ENCODE measurements at regions not wholly inside any gene's neighbourhood (a gene's known extent, or its start where the extent isn't known, plus 50 kb on each side); places are given as distances from the start of the nearest gene placed in this dataset.
"Not testable (repeated sequence)": the region's sequence is repeated elsewhere in the genome, so short reads cannot be mapped to it uniquely, and the experiment has no call there.

DNA sequence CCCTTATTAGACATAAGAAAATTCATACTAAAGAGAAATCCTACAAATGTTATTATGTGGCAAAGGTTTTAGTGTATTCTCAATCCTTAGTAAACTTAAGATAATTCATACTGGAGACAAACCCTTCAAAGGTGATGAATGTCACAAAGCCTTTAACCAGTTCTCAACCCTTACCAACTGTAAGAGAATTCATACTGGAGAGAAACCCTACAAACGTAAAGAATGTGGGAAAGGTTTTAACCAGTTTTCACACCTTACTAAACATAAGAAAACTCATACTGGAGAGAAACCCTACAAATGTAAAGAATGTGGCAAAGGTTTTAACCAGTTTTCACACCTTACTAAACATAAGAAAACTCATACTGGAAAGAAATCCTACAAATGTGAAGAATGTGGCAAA, 93.2 kb downstream of the ZNF680 start:
- H3K36me3 ChIP-seq (ENCODE audit: control insufficient read depth in 2 of 2, insufficient read depth in 2 of 2, low read length in 2 of 2): no peaks in the 10 kb centered on the region
- no peak overlapping the region for H3K27ac ChIP-seq (ENCODE audit: low read length)
- H3K9me3 ChIP-seq (ENCODE audit: control insufficient read depth in 2 of 2, low read length in 2 of 2): no peaks in the 10 kb centered on the region
- H3K4me3 ChIP-seq (ENCODE audit: low read length in 2 of 2): no peak overlapping the region
- H3K27me3 ChIP-seq (ENCODE audit: control insufficient read depth in 1 of 2, insufficient read depth in 2 of 2, low read length in 2 of 2): no peaks in the 10 kb centered on the region
- no peak overlapping the region for H3K9ac ChIP-seq (ENCODE audit: low read length in 2 of 2)
- H3K4me1 ChIP-seq (ENCODE audit: control insufficient read depth, insufficient read depth, low read length): no peaks in the 10 kb centered on the region

GRCh38 chr7:64465551-64465950, 97.3 kb downstream of the ZNF680 start:
- Histone ChIP-seq H3K27ac (ENCODE audit: low read length) (no peak overlapping the region), H3K27me3 (ENCODE audit: control insufficient read depth in 1 of 2, insufficient read depth in 2 of 2, low read length in 2 of 2) (no peaks in the 10 kb centered on the region), H3K4me3 (ENCODE audit: low read length in 2 of 2) (no peak overlapping the region), H3K9ac (ENCODE audit: low read length in 2 of 2) (no peak overlapping the region), H3K4me1 (ENCODE audit: control insufficient read depth, insufficient read depth, low read length) (no peaks in the 10 kb centered on the region), H3K36me3 (ENCODE audit: control insufficient read depth in 2 of 2, insufficient read depth in 2 of 2, low read length in 2 of 2) (no peaks in the 10 kb centered on the region), H3K9me3 (ENCODE audit: control insufficient read depth in 2 of 2, low read length in 2 of 2) (no peaks in the 10 kb centered on the region)

DNA sequence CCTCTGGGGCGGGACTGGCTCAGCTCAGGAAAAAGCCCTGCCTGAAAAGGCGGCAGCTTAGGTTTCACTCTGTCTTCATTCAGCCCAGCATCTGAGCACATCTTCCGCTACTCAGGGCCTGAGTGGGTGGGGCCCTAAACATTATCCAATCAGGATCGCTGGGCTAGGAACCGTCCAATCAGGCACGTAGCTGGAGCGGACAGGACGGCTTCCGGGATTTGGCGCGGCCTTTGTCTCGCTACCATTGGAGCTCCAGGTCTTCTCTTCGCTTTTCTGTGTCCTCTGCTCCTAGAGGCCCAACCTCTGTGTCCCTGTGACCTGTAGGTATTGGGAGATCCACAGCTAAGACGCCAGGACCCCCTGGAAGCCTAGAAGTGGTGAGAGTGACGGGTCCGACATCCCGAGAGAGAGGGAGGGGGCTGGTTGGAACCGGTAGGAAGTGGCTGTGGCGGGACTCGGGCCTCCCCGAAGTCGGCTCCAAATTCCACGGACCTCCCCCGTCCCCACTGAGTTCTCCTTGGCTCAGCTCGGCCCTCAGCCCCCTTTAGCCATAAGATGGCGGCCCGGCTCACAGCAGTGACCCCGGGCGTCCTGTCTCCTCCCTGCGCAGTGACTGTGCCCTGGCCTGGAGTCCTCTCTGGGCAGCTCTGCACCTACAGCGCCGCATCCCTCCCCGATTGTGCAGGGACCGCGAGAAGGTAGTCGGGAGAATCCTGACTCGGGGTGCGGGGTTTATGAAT, 99.1 kb downstream of the ZNF680 start:
- Histone ChIP-seq H3K9me3 (ENCODE audit: control insufficient read depth in 2 of 2, low read length in 2 of 2) (no peaks in the 10 kb centered on the region), H3K9ac (ENCODE audit: low read length in 2 of 2) (peak overlapping the region; percentile 36 to 77), H3K4me3 (ENCODE audit: low read length in 2 of 2) (peak overlapping the region; percentile 68 to 82)

DNA sequence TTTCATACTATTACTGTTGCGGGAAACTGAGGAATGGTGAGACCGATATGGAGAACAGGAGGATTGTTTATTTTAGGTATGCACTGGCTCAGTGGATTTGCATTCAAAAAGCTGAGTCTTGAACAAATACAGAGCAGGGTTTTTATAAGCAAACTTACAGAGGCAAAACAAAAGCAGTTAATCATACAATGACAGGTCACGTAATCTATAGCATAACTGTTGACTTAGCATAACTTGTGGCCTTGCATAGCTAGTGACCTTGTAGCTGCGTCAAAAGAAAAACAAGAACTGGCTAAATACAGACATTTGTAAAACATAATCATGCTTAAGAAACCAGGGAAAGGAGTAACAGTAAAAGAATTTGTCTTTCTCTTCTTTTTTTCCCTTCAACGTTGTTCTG, 103.0 kb downstream of the ZNF680 start:
- not testable (repeated sequence) for H3K27ac ChIP-seq (ENCODE audit: low read length); H3K4me1 ChIP-seq (ENCODE audit: control insufficient read depth, insufficient read depth, low read length); H3K9me3 ChIP-seq (ENCODE audit: control insufficient read depth in 2 of 2, low read length in 2 of 2); H3K36me3 ChIP-seq (ENCODE audit: control insufficient read depth in 2 of 2, insufficient read depth in 2 of 2, low read length in 2 of 2); H3K9ac ChIP-seq (ENCODE audit: low read length in 2 of 2); H3K4me3 ChIP-seq (ENCODE audit: low read length in 2 of 2); H3K27me3 ChIP-seq (ENCODE audit: control insufficient read depth in 1 of 2, insufficient read depth in 2 of 2, low read length in 2 of 2)

More for the DNA sequence above, 99.1 kb downstream of the ZNF680 start:
- Histone ChIP-seq H3K4me1 (ENCODE audit: control insufficient read depth, insufficient read depth, low read length) (no peaks in the 10 kb centered on the region), H3K36me3 (ENCODE audit: control insufficient read depth in 2 of 2, insufficient read depth in 2 of 2, low read length in 2 of 2) (no peaks in the 10 kb centered on the region), H3K27me3 (ENCODE audit: control insufficient read depth in 1 of 2, insufficient read depth in 2 of 2, low read length in 2 of 2) (no peaks in the 10 kb centered on the region), H3K27ac (ENCODE audit: low read length) (no peak overlapping the region)

- H3K4me3 ChIP-seq (ENCODE audit: low read length in 2 of 2): no peak overlapping the region
- H3K36me3 ChIP-seq (ENCODE audit: control insufficient read depth in 2 of 2, insufficient read depth in 2 of 2, low read length in 2 of 2): no peaks in the 10 kb centered on the region
- no peak overlapping the region for H3K27ac ChIP-seq (ENCODE audit: low read length)
- no peaks in the 10 kb centered on the region for H3K9me3 ChIP-seq (ENCODE audit: control insufficient read depth in 2 of 2, low read length in 2 of 2)
- no peaks in the 10 kb centered on the region for H3K4me1 ChIP-seq (ENCODE audit: control insufficient read depth, insufficient read depth, low read length)
- H3K27me3 ChIP-seq (ENCODE audit: control insufficient read depth in 1 of 2, insufficient read depth in 2 of 2, low read length in 2 of 2): no peaks in the 10 kb centered on the region
- H3K9ac ChIP-seq (ENCODE audit: low read length in 2 of 2): no peak overlapping the region
Observed at GRCh38 chr7:64433590-64433989, 119.8 kb downstream of the ZNF736 start.

DNA sequence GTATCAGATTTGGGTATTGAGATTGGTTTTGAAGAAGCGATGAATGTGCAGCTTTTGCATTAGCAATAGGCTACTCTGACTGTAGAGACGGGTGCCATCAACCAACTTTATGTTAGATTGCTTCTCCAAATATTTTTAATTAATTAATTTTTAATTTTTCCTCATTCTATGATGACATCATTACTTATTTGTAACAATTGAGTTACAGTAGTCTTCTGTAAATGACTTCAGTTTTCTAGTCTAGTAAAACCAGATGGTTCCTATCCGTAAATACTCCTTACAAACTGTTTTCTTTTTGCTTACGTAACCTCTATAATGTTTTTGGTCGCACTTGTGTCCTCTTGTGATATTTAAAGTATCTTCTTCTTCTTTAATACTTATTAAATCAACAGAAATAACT, 118.1 kb downstream of the ZNF736 start:
- Histone ChIP-seq H3K27me3 (ENCODE audit: control insufficient read depth in 1 of 2, insufficient read depth in 2 of 2, low read length in 2 of 2) (no peaks in the 10 kb centered on the region), H3K27ac (ENCODE audit: low read length) (no peak overlapping the region), H3K9ac (ENCODE audit: low read length in 2 of 2) (no peak overlapping the region), H3K9me3 (ENCODE audit: control insufficient read depth in 2 of 2, low read length in 2 of 2) (no peaks in the 10 kb centered on the region), H3K4me1 (ENCODE audit: control insufficient read depth, insufficient read depth, low read length) (no peaks in the 10 kb centered on the region), H3K4me3 (ENCODE audit: low read length in 2 of 2) (no peak overlapping the region), H3K36me3 (ENCODE audit: control insufficient read depth in 2 of 2, insufficient read depth in 2 of 2, low read length in 2 of 2) (no peaks in the 10 kb centered on the region)

DNA sequence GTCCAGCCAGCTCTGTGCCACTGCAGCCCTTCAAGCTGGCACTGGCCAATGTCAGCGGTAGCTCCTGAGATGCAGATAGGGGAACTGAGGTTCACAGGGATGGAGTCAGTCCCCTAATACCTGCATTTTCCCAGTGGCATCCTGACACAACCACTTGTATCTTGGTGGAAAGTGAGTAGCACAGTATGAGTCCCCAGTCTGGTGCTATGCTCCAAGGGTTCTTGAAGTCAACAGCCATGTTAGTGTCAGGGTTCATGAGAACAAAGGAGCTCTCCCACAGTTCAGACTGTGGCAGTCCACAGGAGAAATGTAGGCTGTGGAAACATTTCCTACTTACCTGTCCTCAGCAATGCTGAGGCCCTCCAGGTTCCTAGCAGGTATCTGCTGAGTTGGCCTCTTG, 115.5 kb downstream of the ZNF736 start:
- Histone ChIP-seq H3K27ac (ENCODE audit: low read length) (no peak overlapping the region), H3K4me1 (ENCODE audit: control insufficient read depth, insufficient read depth, low read length) (no peaks in the 10 kb centered on the region), H3K27me3 (ENCODE audit: control insufficient read depth in 1 of 2, insufficient read depth in 2 of 2, low read length in 2 of 2) (no peaks in the 10 kb centered on the region), H3K36me3 (ENCODE audit: control insufficient read depth in 2 of 2, insufficient read depth in 2 of 2, low read length in 2 of 2) (no peaks in the 10 kb centered on the region), H3K4me3 (ENCODE audit: low read length in 2 of 2) (no peak overlapping the region), H3K9ac (ENCODE audit: low read length in 2 of 2) (no peak overlapping the region), H3K9me3 (ENCODE audit: control insufficient read depth in 2 of 2, low read length in 2 of 2) (no peaks in the 10 kb centered on the region)

DNA sequence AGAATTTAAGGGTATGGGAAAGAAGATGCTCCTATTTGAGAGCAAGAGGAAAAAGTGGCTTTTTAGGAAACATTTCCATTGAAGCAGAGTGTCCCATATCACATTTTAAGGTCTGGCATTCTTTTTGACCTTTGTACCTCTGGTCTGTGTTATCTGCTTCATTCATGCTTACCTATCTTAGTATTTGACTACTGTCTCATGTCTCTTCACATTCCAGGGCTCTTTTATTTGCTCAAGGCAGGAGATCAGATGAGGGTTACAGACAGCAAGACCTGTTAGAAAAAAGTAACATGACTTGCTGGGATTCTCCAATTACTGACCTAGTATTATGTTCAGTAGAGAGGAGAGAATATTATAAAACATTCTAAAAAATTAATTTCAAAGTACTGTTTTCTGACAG, 111.7 kb downstream of the ZNF736 start:
- not testable (repeated sequence) for H3K36me3 ChIP-seq (ENCODE audit: control insufficient read depth in 2 of 2, insufficient read depth in 2 of 2, low read length in 2 of 2); H3K4me1 ChIP-seq (ENCODE audit: control insufficient read depth, insufficient read depth, low read length); H3K27ac ChIP-seq (ENCODE audit: low read length); H3K9me3 ChIP-seq (ENCODE audit: control insufficient read depth in 2 of 2, low read length in 2 of 2); H3K27me3 ChIP-seq (ENCODE audit: control insufficient read depth in 1 of 2, insufficient read depth in 2 of 2, low read length in 2 of 2); H3K4me3 ChIP-seq (ENCODE audit: low read length in 2 of 2); H3K9ac ChIP-seq (ENCODE audit: low read length in 2 of 2)

- H3K4me1 ChIP-seq (ENCODE audit: control insufficient read depth, insufficient read depth, low read length): no peaks in the 10 kb centered on the region
- H3K9me3 ChIP-seq (ENCODE audit: control insufficient read depth in 2 of 2, low read length in 2 of 2): peaks cover 0 to 3% of the 10 kb centered on the region in 2 donors
- H3K4me3 ChIP-seq (ENCODE audit: low read length in 2 of 2): no peak overlapping the region
- H3K27me3 ChIP-seq (ENCODE audit: control insufficient read depth in 1 of 2, insufficient read depth in 2 of 2, low read length in 2 of 2): no peaks in the 10 kb centered on the region
- H3K27ac ChIP-seq (ENCODE audit: low read length): no peak overlapping the region
- H3K36me3 ChIP-seq (ENCODE audit: control insufficient read depth in 2 of 2, insufficient read depth in 2 of 2, low read length in 2 of 2): no peaks in the 10 kb centered on the region
- no peak overlapping the region for H3K9ac ChIP-seq (ENCODE audit: low read length in 2 of 2)
Observed at GRCh38 chr7:64407148-64407547, 93.4 kb downstream of the ZNF736 start.

Data from stomach smooth muscle (tissue), 2 donors.